ENCODE measurements at regions not wholly inside any gene's neighbourhood (a gene's known extent, or its start where the extent isn't known, plus 50 kb on each side); places are given as distances from the start of the nearest gene placed in this dataset.

DNA sequence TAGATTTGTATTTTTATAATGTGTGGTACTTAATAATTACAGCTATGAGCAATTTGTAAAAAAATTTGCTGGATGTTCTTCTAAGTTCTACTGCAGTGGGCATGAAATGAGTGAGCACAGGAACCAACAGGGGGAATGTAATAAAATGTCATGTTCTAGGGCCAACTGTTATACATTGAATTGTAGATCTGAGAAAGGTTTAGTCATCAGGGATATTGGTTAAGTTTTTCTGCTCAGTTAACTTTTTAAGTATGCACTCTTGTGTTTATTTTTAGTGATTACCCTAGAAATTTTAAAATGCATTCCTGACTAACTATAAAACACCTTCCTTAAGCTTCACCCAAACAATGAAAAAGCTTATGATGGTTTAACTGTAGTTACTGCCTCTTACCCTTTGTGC, 101.8 kb downstream of the CAND1 start:
- DNase-seq (ENCODE audit: low read depth): no peak

DNA sequence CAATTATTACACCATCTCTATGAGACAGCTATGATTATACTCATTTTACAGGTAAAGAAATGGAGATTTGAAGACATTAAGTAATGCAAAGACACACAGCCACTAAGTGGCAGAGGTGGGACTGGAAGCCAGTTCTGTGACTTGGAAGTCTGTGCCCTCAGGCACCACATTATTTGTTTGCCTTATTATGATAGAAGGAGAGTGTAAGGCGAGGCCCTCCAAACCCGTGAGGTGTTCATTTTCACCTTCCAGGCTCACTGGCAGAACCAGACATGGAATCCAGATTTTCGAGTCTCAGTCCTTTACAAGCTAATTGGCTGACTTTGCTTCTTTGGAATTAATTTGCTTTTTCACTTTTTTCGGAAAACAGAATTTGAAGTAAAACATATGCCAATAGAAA, 107.9 kb downstream of the CAND1 start:
- no peak for DNase-seq (ENCODE audit: low read depth)

DNA sequence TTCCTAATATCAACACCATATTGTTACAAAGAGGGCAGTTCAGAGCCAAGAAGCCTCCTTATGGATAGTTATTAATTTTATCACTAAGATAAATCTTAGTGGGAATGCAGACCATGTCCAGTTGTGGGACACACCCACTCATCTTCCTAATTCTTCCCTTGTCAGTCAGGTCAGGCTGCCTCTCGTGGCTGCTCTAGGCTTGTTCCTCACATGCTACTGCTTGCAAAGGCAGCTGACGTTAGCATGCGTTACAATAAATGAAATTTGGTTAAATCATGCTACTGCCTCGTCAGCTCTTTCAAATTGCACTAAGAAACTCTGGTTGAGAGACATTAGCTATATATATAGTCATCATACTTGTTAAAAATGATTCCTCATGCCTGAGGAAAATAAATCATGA, 108.4 kb downstream of the CAND1 start:
- no peak for DNase-seq (ENCODE audit: low read depth)

DNA sequence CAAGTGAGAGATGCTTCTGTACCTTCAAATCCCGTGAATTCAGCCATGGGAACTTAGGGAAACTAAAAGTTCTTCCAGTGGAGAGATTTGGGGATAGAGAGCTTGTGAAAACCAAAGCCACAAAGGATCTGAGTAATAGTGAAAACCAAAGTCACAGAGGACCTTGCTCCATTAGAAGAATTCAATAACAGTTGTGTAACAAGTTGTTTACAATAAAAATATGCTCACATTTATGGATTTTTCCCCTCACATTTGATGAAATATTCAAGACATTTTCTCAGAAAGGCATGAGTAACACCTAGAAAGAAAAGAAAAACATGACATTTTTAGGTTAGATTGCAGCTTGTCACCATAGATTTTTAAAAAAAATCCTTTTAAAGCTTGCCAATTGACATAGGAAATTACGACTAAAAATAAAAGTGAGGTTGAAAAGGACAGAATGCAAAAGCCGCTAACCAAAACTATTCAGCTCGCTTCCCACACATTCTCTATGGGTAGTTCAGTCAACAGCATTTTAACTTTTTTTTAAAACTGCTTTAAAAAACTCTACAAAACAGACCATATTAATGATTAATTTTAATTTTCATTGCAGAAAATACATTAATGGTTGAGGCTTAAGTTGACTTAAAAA, 113.2 kb downstream of the CAND1 start:
- DNase-seq (ENCODE audit: low read depth): no peak

DNA sequence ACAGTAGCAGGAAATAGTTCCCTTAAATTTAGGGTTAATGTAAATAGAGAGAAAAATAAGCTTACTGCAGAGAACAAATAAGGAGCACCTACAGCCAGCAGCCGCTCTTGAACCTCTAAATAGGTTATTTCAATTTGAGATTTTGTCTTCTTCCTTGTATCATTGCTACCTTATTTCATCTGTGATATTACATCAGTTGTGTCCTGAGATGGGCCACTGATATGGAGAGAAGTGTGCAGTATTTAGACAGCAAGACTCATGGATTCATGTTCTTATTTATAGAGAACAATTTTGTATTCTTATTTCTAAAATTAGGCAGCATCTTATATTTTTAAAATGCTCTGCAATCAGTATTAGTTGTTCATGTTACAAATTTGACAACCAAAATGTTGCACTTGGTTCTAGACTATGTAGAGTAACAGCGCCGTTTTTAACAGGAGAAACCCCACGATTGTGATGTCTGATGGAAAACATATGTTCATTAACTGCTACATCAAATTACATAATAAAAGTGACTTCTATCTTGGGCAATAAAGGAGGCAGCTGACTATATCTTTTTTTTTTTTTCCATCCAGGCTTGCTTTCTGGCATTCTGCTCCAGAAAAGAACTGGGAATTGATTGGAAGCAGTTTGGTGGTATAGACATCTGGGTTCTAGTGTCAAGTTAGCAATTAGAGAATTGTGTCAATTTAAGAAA, 117.9 kb downstream of the CAND1 start:
- no peak for DNase-seq (ENCODE audit: low read depth)

DNA sequence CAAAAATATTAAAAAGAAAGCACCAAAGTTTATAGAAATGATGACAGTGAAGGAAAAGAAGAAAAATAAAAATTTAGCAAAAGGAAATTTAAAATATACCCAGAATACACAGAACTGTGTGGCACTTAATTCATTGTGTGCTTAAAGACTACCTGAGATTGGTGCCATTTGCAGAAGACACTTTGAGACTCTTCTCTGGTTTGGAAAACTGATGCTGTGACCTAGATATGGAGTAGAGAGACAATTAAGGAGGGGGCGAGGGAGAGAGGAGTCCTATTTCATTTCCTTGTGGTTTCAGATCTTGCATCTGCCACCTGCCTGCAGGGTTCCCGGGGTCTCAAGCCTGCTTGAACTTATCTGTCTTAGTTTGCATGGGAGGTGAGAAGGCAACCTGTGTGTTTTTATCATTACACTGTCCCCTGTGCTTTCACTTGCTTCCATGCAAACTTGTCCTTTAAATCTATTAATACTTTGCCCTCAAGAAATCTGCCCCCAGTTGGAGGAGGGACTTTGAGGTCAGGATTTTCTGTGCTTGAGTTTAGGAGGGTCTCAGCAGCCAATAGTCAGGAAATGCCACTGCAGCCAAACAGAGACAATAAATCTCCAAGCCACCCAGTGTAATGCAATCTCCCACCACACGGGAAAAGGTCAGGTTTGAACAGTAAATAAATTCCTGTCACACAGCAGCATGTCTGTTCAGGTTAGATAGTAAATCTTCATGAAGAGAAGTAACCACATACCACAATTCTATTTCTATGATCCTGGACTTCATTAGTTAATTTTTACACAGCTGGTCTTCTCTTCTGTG, 119.4 kb downstream of the CAND1 start:
- no peak for DNase-seq (ENCODE audit: low read depth)

DNA sequence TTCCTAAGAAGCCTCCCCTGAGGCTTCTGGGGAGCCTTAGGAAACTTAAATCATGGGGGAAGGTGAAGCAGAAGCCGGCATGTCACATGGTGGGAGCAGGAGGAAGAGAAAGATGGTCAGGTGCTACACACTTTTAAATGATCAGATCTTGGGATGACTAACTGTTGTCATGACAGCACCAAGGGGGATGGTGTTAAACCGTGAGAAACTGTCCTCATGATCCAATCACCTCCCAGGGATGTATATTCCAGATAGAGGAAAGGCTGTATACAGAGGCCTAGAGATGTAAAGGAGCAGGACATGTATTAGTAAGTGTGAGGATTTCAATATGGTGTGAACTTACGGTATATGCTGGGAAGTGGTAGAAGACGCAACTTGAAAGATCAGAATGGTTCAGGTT, 121.1 kb downstream of the CAND1 start:
- no peak for DNase-seq (ENCODE audit: low read depth)

DNA sequence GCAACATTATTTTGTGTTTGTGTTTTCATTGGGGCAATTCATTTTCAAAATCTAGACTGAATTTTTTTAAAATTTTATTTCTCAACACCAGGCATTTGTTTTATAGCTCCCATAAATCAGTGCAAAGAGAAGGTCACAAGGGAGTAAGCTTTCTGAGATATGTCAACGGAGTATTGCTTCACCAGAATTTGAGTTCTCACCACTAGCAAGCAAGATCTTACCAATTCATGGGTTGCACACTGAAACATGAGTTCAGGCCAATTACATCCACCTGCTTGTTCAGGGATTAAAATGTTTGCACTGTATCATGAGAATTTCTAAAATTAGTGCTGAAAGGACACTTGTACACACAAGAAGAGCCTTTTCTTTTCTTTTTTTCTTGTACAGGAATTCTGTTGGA, 121.9 kb downstream of the CAND1 start:
- no peak for DNase-seq (ENCODE audit: low read depth)

DNA sequence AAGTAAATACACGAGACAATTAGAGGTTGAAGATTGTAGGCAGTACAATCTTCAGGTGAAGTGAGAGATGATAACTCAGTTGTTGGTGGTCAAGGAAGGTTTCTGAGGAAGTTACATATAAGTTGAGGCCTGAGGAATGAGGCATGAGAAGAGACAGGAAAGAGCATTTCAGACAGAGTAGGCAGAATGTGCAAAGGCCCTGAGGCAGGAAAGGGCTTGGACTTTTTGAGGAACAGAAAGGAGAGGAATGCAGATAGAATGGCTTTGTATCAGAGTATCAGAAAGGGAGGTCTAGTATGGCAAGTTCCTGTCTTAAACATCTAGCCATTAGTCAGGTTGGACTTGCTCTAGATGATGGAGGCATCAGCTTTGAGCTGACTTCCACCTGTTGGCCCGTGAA, 122.5 kb downstream of the CAND1 start:
- no peak for DNase-seq (ENCODE audit: low read depth)

DNA sequence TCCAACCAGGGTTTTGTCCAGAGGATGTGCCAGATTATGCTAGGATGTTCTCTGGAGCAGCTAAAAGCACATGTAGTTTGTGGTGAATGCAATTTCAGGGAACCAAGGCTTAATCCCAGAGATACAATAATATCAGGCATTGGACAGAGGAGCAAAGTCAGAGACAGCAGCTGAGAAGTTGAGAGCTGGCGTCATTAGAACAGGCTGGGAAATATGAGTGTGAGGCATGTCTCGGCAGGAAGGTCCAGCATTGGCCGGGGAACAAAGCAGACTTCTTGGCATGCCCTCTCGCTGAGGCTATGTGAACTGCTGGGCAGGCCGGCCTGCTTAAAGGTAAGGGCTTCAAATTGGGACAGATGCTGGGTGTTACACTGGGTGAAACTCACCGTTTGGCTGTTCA, 125.4 kb downstream of the CAND1 start:
- no peak for DNase-seq (ENCODE audit: low read depth)

DNA sequence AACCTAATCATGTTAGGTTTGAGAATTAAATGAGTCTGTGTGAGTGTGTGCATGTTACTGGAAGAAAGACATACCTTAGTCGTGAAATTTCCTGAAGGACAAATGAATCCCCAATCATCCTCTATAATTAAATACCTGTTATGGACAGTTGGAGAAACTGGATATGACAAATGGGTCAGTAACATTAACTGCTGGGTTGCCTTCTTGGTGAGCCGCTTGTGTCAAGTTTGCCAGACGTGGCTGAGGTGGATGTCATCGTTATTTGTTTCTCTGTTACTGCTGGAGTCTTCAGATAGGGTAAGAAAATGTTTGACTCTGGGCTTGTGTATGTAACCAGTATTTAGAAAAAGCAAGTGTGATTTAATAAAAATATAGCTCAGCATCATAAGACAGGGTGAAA, 131.6 kb downstream of the CAND1 start:
- DNase-seq (ENCODE audit: low read depth): no peak

DNA sequence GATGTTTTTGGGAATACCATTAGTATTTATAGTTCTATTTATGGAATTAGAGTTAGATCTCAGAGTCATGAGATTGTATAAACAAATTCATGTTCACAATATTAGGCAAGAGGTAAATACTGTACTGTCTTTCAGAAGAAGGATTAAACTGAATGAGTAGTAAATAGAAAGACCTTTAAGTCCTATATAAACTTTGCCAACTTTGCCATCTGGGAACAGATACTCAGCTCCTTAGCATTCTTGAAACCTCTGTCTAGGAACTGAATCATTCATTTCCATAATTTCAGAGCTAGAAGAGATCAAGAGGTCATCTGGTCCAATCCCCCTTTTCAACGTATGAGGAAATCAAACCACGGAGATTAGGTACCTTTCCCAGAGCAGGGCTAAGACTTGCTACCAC, 141.1 kb downstream of the CAND1 start:
- no peak for DNase-seq (ENCODE audit: low read depth)

DNA sequence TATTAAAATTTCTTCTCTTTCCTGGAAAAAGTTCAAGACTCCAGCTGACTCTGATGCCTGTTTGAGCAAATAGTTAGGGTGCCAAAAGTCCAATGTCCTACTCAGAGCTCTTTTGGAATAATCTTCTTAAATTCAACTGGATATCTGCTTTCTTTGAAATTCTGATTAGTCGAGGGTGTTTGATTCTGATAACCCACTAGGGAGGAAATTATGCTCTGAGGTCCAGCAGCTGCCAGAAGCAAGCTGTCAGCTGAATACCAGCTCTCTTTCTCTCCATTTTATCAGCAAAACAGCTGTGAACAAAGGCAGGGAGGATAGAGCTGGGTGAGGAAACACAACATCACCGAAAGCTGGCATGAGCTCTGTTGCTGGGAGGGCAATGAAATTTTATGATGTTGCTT, 141.5 kb downstream of the CAND1 start:
- no peak for DNase-seq (ENCODE audit: low read depth)

DNA sequence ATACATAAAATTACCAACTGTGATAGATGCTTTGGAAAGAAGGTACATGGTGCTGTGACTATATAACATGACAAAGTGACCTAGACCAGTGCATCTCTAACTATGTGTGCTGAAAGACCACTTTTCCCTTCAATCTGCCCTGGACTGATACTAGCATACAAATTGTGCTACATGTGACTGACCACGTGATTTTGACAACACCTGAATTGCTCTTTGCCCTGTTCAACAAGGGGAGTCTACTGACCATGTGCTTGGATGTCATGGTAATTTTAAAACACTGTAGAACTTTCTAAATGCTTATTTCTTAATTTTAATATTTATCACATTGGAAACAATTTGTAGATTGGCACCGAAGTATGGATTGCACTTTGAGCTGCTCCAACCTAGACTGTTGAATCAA, 142.4 kb downstream of the CAND1 start:
- no peak for DNase-seq (ENCODE audit: low read depth)

DNA sequence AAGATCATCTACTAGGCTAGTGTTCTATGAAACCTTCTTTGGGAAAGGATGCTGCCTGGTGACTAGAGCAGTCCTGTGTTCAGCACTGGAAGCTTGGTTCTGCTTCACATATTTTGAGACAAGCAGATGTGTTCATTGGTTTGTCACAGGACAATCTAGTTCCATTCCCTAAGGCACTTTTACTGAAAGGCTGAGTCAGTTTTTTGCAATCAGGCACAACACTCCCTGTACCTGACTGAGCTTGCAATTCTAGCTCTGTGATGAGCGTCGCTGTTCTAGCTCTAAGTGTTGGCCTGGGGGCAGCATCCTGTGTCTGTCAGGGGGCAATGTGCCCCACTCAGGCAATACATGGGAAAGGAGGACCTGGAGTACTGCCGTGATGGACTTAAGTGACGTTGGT, 144.4 kb downstream of the CAND1 start:
- no peak for DNase-seq (ENCODE audit: low read depth)

DNA sequence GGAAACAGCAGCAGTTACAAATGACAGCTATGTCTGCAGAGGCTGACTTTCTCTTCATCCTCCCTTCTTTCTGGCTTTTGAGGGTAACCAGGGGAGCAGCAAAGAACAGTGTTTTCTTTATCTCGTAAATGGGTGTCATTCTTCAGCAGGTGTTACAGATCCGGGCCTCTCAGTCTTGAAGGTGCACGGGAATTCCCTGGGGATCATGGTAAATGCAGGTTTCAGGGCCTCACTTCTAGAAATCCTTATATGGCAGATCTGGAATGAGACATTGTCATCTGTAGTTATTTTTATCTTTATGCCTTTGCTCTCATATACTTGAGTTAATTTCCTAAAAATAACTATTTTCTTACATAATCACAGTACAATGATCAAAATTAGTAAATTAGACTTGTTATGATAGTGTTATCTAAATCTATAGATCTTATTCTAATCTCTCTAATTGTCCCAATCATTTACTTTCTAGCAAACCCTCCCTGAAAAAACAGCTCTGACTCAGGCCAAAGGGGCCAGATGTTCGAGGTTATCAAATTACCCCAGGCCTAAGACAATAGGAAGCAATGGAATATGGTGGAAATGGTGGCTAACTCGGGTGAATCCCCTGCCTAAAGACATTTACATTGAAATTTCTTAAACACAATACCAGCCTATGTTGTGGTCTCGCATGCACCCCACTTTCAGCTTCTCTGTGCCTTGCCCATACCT, 145.0 kb downstream of the CAND1 start:
- no peak for DNase-seq (ENCODE audit: low read depth)

DNA sequence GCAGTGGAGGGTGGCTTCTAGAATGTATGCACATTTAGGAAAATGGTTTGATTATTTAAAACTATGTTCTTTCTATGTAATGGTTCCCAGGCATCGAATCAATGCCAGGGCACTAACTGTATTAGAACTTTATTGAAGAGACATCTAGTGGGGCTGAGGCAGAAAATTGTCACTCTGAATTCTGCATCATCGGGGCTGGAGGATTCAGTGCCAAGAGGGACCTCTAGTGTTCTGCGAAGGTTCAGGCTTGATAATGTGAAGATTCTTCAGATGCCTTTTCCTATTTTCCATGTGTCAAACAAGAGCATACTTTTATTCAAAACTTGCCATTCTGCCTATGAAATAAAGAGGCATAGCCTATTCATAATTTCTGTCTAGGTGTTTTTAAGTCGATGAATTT, 146.3 kb downstream of the CAND1 start:
- DNase-seq (ENCODE audit: low read depth): no peak

DNA sequence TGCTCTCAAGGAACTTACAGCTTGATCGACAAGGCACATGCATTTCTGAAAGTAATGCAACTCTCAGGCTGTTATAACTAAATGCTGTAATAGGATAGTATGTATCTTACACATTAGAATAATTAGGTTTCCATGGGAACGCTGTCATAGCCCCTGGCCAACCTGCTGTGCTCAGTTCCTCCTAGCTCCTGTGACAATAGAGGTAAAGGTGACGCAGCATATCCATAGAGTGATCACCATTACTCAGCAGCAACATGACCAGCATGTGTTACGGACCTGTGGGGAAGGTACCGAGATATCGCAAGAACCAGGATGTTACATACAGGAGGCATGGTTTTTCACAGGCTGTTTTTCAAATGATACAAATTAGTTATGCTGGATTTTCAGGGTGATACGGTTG, 150.7 kb downstream of the CAND1 start:
- no peak for DNase-seq (ENCODE audit: low read depth)

DNA sequence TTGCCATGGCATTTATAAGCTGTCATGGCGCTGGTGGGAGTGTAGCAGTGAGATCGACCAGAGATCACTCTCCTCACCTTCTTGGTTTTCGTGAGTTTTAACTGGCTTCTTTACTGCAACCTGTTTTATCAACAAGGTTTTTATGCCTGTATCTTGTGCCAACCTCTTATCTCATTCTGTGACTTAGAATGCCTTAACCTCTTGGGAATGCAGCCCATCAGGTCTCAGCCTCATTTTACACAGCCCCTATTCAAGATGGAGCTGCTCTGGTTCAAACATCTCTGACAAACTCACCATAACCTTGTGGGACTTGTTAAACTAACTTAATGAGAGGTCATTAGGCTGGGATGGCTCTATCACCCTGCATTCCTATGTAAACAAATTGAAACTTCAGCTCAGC, 151.3 kb downstream of the CAND1 start:
- no peak for DNase-seq (ENCODE audit: low read depth)

DNA sequence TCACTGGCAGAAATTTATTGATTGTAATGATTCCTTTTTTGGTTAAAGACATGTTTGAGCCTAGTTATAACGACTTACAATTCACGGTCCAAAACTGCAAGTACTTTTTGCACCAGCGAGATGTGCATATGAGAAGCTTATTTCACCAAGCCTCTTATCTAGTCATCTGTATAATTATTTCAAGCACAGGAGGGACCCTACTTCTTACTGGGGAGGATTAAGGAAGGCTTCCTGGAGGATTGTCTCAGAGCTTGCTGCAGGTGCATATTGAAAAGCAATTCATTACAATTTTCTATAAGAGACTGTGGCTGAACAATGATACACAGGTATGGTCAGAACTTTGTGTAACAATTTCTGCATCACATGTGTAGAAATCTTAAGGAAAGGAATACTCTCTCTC, 152.9 kb downstream of the CAND1 start:
- DNase-seq (ENCODE audit: low read depth): no peak

DNA sequence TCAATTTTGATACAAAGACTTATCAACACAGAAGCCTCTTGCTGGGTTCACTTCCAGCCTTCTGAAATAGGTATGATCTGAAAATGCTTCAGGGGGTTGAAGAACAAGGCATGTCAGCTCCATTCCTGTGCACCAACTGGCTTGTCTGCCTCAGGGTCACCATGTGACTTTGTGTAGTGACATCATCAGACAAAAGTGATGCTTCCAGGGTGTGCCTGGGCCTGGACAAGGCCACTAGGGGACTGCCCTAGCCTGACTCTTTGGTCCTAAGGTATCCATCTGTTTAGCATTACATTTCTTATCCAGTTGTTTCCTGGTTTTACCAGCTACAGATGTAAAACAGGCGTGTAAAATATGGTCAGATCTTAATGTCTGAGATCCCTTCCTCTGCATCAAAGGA, 155.6 kb downstream of the CAND1 start:
- no peak for DNase-seq (ENCODE audit: low read depth)

DNA sequence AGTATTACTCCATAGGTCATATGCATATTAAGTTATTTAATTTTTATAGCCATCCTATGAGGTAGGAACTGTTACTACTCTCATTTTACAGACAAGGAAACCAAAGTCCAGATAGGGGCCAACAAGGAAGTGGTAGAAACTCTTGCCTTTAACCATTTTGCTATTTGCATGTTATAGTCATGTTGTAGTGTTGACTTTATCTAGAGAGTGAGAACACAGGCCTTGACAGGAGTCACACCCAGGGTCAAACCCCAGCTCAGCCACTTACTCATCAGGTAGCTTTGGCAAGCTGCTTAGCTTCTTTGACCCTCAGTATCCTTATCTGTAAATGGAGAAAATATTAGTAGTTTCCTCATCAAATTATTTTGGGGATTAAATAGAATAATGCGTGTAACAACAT, 156.2 kb downstream of the CAND1 start:
- DNase-seq (ENCODE audit: low read depth): no peak

DNA sequence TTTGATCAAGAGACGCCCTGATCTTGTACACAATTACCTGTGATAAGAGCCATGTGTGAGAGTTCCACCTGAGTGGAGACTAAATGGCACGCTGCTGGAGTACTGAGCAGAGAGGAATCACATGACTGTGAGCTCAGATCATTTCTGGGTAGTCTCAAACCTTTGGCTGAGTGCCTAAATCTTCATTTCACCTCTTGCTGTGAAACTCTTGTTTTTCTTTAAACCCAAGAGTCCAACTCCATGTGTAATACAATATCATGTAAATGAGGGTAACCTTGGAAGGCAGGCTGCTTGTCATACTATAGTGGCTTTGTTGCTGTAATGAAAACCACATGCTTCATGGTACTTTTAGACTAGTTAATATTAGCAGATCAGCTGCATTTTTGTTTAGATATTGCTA, 156.9 kb downstream of the CAND1 start:
- no peak for DNase-seq (ENCODE audit: low read depth)
